NCI-H1694 (cell line): ENCODE measurements at regions not wholly inside any gene's neighbourhood (a gene's known extent, or its start where the extent isn't known, plus 50 kb on each side); places are given as distances from the start of the nearest gene placed in this dataset.
"Not testable (repeated sequence)": the region's sequence is repeated elsewhere in the genome, so short reads cannot be mapped to it uniquely, and the experiment has no call there.

Experiments used
- DNase-seq: peaks from one replicate; lab custom pipeline; 2025; lab: John Stamatoyannopoulos, UW

- DNase-seq: no peak
Observed at GRCh38 chr1:67482733-67483482, 52.7 kb upstream of the SERBP1 start.

GRCh38 chr1:67484492-67484891, 54.3 kb upstream of the SERBP1 start:
- no peak for DNase-seq

GRCh38 chr1:67485046-67485811, 55.0 kb upstream of the SERBP1 start:
- no peak for DNase-seq

GRCh38 chr1:67489643-67490042, 59.4 kb upstream of the SERBP1 start:
- no peak for DNase-seq

- DNase-seq: no peak
Observed at GRCh38 chr1:67491280-67491679, 61.1 kb upstream of the SERBP1 start.

- DNase-seq: no peak
Observed at GRCh38 chr1:67493148-67493547, 62.9 kb upstream of the SERBP1 start.

- no peak for DNase-seq
Observed at GRCh38 chr1:67495327-67495726, 65.1 kb upstream of the SERBP1 start.

GRCh38 chr1:67496329-67496728, 66.1 kb upstream of the SERBP1 start:
- no peak for DNase-seq

- DNase-seq: peak; percentile 86
Observed at GRCh38 chr1:67500413-67500959, 70.3 kb upstream of the SERBP1 start.

- DNase-seq: no peak
Observed at GRCh38 chr1:67503974-67504373, 73.8 kb upstream of the SERBP1 start.

- DNase-seq: not testable (repeated sequence)
Observed at GRCh38 chr1:67513392-67514294, 83.4 kb upstream of the SERBP1 start.

GRCh38 chr1:67514300-67514699, 84.1 kb upstream of the SERBP1 start:
- no peak for DNase-seq

- no peak for DNase-seq
Observed at GRCh38 chr1:67514786-67515185, 84.6 kb upstream of the SERBP1 start.

- no peak for DNase-seq
Observed at GRCh38 chr1:67515324-67516080, 85.3 kb upstream of the SERBP1 start.

- DNase-seq: no peak
Observed at GRCh38 chr1:67517046-67517445, 86.8 kb upstream of the SERBP1 start.

GRCh38 chr1:67522001-67522441, 91.8 kb upstream of the SERBP1 start:
- no peak for DNase-seq

- no peak for DNase-seq
Observed at GRCh38 chr1:67522793-67523192, 92.6 kb upstream of the SERBP1 start.

- DNase-seq: no peak
Observed at GRCh38 chr1:67524143-67525052, 94.2 kb upstream of the SERBP1 start.

- DNase-seq: no peak
Observed at GRCh38 chr1:67525053-67525760, 95.0 kb upstream of the SERBP1 start.

GRCh38 chr1:67528141-67528540, 97.9 kb upstream of the SERBP1 start:
- no peak for DNase-seq
